H9 (cell line): ENCODE measurements at regions not wholly inside any gene's neighbourhood (a gene's known extent, or its start where the extent isn't known, plus 50 kb on each side); places are given as distances from the start of the nearest gene placed in this dataset.

Experiments
- DNase-seq: peaks from one replicate; pipeline ENCODE4 v3.0.0-alpha.2; 2017
- H2AFZ ChIP-seq: one replicate; pipeline ENCODE4 v1.6.1; 2013; ENCODE audit warnings: mild to moderate bottlenecking, low read length, control low read depth, moderate library complexity
- H2AK5ac ChIP-seq: 2 replicates; pipeline ENCODE4 v1.6.1; 2013; ENCODE audit warnings: low read length, control low read depth, mixed read lengths; ENCODE audit not compliant: insufficient read length
- H2BK120ac ChIP-seq: one replicate; pipeline ENCODE4 v1.6.1; 2013; ENCODE audit warnings: low read depth, mild to moderate bottlenecking, low read length, control low read depth, inconsistent platforms; ENCODE audit not compliant: poor library complexity, severe bottlenecking
- H2BK12ac ChIP-seq: 2 replicates; pipeline ENCODE4 v1.6.1; 2013; ENCODE audit warnings: low read length, control low read depth, mixed read lengths, low read depth; ENCODE audit not compliant: insufficient read length
- H2BK15ac ChIP-seq: 2 replicates; pipeline ENCODE4 v1.6.1; 2013; ENCODE audit warnings: low read depth, low read length, control low read depth
- H2BK20ac ChIP-seq: one replicate; pipeline ENCODE4 v1.6.1; 2013; ENCODE audit warnings: low read depth, mild to moderate bottlenecking, low read length, control low read depth, inconsistent platforms; ENCODE audit not compliant: poor library complexity, severe bottlenecking
- H2BK5ac ChIP-seq: 2 replicates; pipeline ENCODE4 v1.6.1; 2013; ENCODE audit warnings: low read length, control low read depth, mixed read lengths; ENCODE audit not compliant: insufficient read length
- H3K14ac ChIP-seq: 2 replicates; pipeline ENCODE4 v1.6.1; 2013; ENCODE audit warnings: low read length, control low read depth; ENCODE audit not compliant: insufficient read depth
- H3K18ac ChIP-seq: 2 replicates; pipeline ENCODE4 v1.6.1; 2013; ENCODE audit warnings: low read depth, mild to moderate bottlenecking, mixed read lengths, low read length, control low read depth; ENCODE audit not compliant: insufficient read length
- H3K23ac ChIP-seq: 2 replicates; pipeline ENCODE4 v1.6.1; 2013; ENCODE audit warnings: low read length, control low read depth, mixed read lengths, low read depth; ENCODE audit not compliant: insufficient read length
- H3K23me2 ChIP-seq: 2 replicates; pipeline ENCODE4 v1.6.1; 2013; ENCODE audit warnings: low read depth, mild to moderate bottlenecking, mixed read lengths, low read length, control low read depth; ENCODE audit not compliant: insufficient read length, poor library complexity, severe bottlenecking
- H3K27ac ChIP-seq: 2 replicates; pipeline ENCODE4 v1.5.1; 2013; ENCODE audit warnings: low read length, control low read depth, mixed read lengths, low read depth; ENCODE audit not compliant: insufficient read length
- H3K27me3 ChIP-seq: 2 replicates; pipeline ENCODE4 v1.6.1; 2013; ENCODE audit warnings: low read length, control low read depth, inconsistent platforms; ENCODE audit not compliant: insufficient read depth
- H3K4ac ChIP-seq: 2 replicates; pipeline ENCODE4 v1.6.1; 2013; ENCODE audit warnings: low read depth, mild to moderate bottlenecking, control low read depth, inconsistent platforms, low read length, moderate library complexity
- H3K4me1 ChIP-seq: 2 replicates; pipeline ENCODE4 v1.6.1; 2013; ENCODE audit warnings: low read length, control low read depth, inconsistent platforms; ENCODE audit not compliant: insufficient read depth
- H3K4me2 ChIP-seq: 2 replicates; pipeline ENCODE4 v1.6.1; 2013; ENCODE audit warnings: low read length, control low read depth, mixed read lengths; ENCODE audit not compliant: insufficient read length, insufficient read depth
- H3K56ac ChIP-seq: 2 replicates; pipeline ENCODE4 v1.6.1; 2013; ENCODE audit warnings: low read depth, mild to moderate bottlenecking, mixed read lengths, low read length, control low read depth; ENCODE audit not compliant: insufficient read length
- H3K79me1 ChIP-seq: 2 replicates; pipeline ENCODE4 v1.6.1; 2013; ENCODE audit warnings: low read depth, mild to moderate bottlenecking, moderate library complexity, low read length, control low read depth, inconsistent platforms; ENCODE audit not compliant: insufficient read depth, poor library complexity, severe bottlenecking
- H3K79me2 ChIP-seq: 2 replicates; pipeline ENCODE4 v1.6.1; 2013; ENCODE audit warnings: low read length, control low read depth, inconsistent platforms; ENCODE audit not compliant: insufficient read depth
- H3K9ac ChIP-seq: 2 replicates; pipeline ENCODE4 v1.6.1; 2013; ENCODE audit warnings: low read length, control low read depth, mixed read lengths; ENCODE audit not compliant: insufficient read length; ENCODE audit errors: extremely low read depth
- H3K9me3 ChIP-seq: one replicate; pipeline ENCODE4 v1.6.1; 2013; ENCODE audit warnings: low read depth, low read length, inconsistent platforms; ENCODE audit not compliant: control insufficient read depth
- H3T11ph ChIP-seq: one replicate; pipeline ENCODE4 v1.6.1; 2013; ENCODE audit warnings: mild to moderate bottlenecking, low read length, control low read depth, inconsistent platforms
- H4K20me1 ChIP-seq: one replicate; pipeline ENCODE4 v1.6.1; 2013; ENCODE audit not compliant: control insufficient read depth, insufficient read length, insufficient read depth
- H4K5ac ChIP-seq: 2 replicates; pipeline ENCODE4 v1.6.1; 2013; ENCODE audit warnings: low read depth, mild to moderate bottlenecking, mixed read lengths, low read length, control low read depth; ENCODE audit not compliant: insufficient read length
- H4K8ac ChIP-seq: replicated peaks from 2 replicates; pipeline ENCODE4 v1.6.1; 2013; ENCODE audit warnings: low read length, control low read depth, mixed read lengths, low read depth; ENCODE audit not compliant: insufficient read length
- H4K91ac ChIP-seq: 2 replicates; pipeline ENCODE4 v1.6.1; 2013; ENCODE audit warnings: low read depth, mild to moderate bottlenecking, moderate library complexity, mixed read lengths, low read length, control low read depth; ENCODE audit not compliant: insufficient read length
- H3K27ac Mint-ChIP-seq, 3 experiments: 2 replicates in 2 of 3; 3 replicates in 1 of 3; pipeline ENCODE4 v1.8.0; 2020 to 2021; ENCODE audit warnings: mixed read lengths in 3 of 3, mild to moderate bottlenecking in 1 of 3, moderate library complexity in 1 of 3
- H3K27me3 Mint-ChIP-seq: 2 replicates; pipeline ENCODE4 v1.8.0; 2021; ENCODE audit warnings: low read depth, mild to moderate bottlenecking, moderate library complexity, mixed read lengths
- H3K36me3 Mint-ChIP-seq, 3 experiments: 2 replicates in 2 of 3; 3 replicates in 1 of 3; pipeline ENCODE4 v1.8.0; 2020 to 2021; ENCODE audit warnings: low read depth in 3 of 3, mixed read lengths in 3 of 3; ENCODE audit not compliant: insufficient read depth in 1 of 3
- H3K4me1 Mint-ChIP-seq, 2 experiments: 2 replicates each; pipeline ENCODE4 v1.8.0; 2020; ENCODE audit warnings: mixed read lengths in 2 of 2
- H3K4me3 Mint-ChIP-seq, 2 experiments: 2 replicates in 1 of 2; 3 replicates in 1 of 2; pipeline ENCODE4 v1.8.0; 2020 to 2021; ENCODE audit warnings: mild to moderate bottlenecking in 2 of 2, mixed read lengths in 2 of 2, moderate library complexity in 1 of 2
- H3K9me3 Mint-ChIP-seq, 2 experiments: 2 replicates in 1 of 2; 3 replicates in 1 of 2; pipeline ENCODE4 v1.8.0; 2020; ENCODE audit warnings: mild to moderate bottlenecking in 2 of 2, mixed read lengths in 2 of 2, moderate library complexity in 1 of 2
- CTCF ChIP-seq: fragments of 200-600 bp; sonication (generic); conservative IDR thresholded peaks from 3 replicates; pipeline ENCODE4 v1.8.0; 2021; ENCODE audit warnings: antibody characterized with exemption, mild to moderate bottlenecking
- WGBS: extraction: QIAGEN DNeasy Blood & Tissue Kit; methylation state at CpG from one replicate; pipeline ENCODE4 v1.1.7; 2013; ENCODE audit warnings: missing lambda C conversion rate, low lambda C conversion rate, mixed read lengths; ENCODE audit not compliant: insufficient read length; ENCODE audit errors: extremely low coverage; 5-methylcytosine and 5-hydroxymethylcytosine counted together

- no peak overlapping the region for H3K27ac Mint-ChIP-seq
- H3K56ac ChIP-seq = no peak overlapping the region
- H3K36me3 Mint-ChIP-seq = no peaks in the 10 kb centered on the region
- no peaks in the 10 kb centered on the region for H3K23me2 ChIP-seq
- no peak overlapping the region for H3K18ac ChIP-seq
- no peak overlapping the region for H2BK120ac ChIP-seq
- no peak overlapping the region for H2BK5ac ChIP-seq
- no peaks in the 10 kb centered on the region for H3K4me1 ChIP-seq
- no peak overlapping the region for H2BK12ac ChIP-seq
- H4K91ac ChIP-seq = no peak overlapping the region
- no peak for DNase-seq
- no peaks in the 10 kb centered on the region for H3K79me2 ChIP-seq
- no peak overlapping the region for H2BK20ac ChIP-seq
- H3K4me2 ChIP-seq = no peak overlapping the region
- no peak overlapping the region for H3K14ac ChIP-seq
- no CpG with 5 or more reads among the region's 10 CpGs for WGBS
- no peaks in the 10 kb centered on the region for H4K20me1 ChIP-seq
- H3K9me3 ChIP-seq = no peaks in the 10 kb centered on the region
- no peak overlapping the region for H4K8ac ChIP-seq
- no peak overlapping the region for H2BK15ac ChIP-seq
- H3K4me1 Mint-ChIP-seq = peaks cover 9 to 14% of the 10 kb centered on the region in 2 experiments
- H3K27me3 Mint-ChIP-seq = no peaks in the 10 kb centered on the region
- H3K79me1 ChIP-seq = no peaks in the 10 kb centered on the region
- no peak overlapping the region for H3K27ac ChIP-seq
- no peak overlapping the region for H3K4me3 Mint-ChIP-seq
- no peak overlapping the region for H3K23ac ChIP-seq
- H3K9me3 Mint-ChIP-seq = no peaks in the 10 kb centered on the region
- no peak overlapping the region for H3T11ph ChIP-seq
- no peak overlapping the region for H3K9ac ChIP-seq
- no peak overlapping the region for H3K4ac ChIP-seq
- H4K5ac ChIP-seq = no peak overlapping the region
- H2AK5ac ChIP-seq = no peak overlapping the region
- H3K27me3 ChIP-seq = no peaks in the 10 kb centered on the region
- no peak overlapping the region for H2AFZ ChIP-seq
- no peak for TF ChIP-seq CTCF
Observed at GRCh38 chr17:14792746-14793145, 472.4 kb downstream of the PMP22 start.
